ENCODE measurements at regions not wholly inside any gene's neighbourhood (a gene's known extent, or its start where the extent isn't known, plus 50 kb on each side); places are given as distances from the start of the nearest gene placed in this dataset.

DNA sequence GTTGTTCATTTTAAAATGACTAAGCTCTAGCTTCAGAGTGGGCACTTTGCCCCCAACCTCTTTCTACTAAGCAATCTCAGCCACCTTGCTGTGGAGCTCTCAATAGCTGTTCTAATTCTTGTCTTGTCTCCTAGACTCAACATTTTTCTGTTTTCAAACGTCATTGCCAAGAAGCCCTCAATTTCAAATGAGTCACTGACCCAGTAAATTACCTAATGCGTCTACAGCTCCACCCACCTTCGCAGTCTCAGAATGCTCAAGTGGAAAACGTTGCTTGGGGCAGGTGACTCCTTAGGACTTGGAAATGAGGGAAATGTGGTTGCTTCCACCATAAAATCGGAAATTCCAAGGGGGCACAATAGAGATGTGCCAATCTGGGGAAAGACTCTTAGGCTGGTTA lies 59.0 kb downstream of the ING2 start:
- CTCF ChIA-PET = no interaction called here
- Histone ChIP-seq H2AFZ (ENCODE audit: low read length) (no peak overlapping the region), H3K9me3 (ENCODE audit: low read length) (no peaks in the 10 kb centered on the region), H3K4me1 (ENCODE audit: insufficient read depth, low read length) (no peaks in the 10 kb centered on the region), H3K36me3 (ENCODE audit: low read depth, low read length) (no peaks in the 10 kb centered on the region), H3K27ac (ENCODE audit: low read length) (no peak overlapping the region), H3F3A (ENCODE audit: low read length, unreplicated experiment) (no peaks in the 10 kb centered on the region), H3K9ac (ENCODE audit: low read length) (no peak overlapping the region), H3K4me3 (ENCODE audit: low read length) (no peak overlapping the region), H3K79me2 (ENCODE audit: low read length) (no peaks in the 10 kb centered on the region), H3K9me2 (replicated peaks; ENCODE audit: low read length) (no peaks in the 10 kb centered on the region), H3K27me3 (ENCODE audit: low read length) (no peaks in the 10 kb centered on the region), H3K4me2 (ENCODE audit: low read length) (no peak overlapping the region), H4K20me1 (ENCODE audit: low read length) (no peaks in the 10 kb centered on the region)
- no TSS peak for BruUV-seq (replicated peaks)
- POLR2A ChIA-PET (ENCODE audit: unreplicated experiment) = no interaction called here
- TF ChIP-seq EZH2 (IDR thresholded peaks at IDR 0.05; ENCODE audit: low read length, unreplicated experiment) = no peak
- TF ChIP-seq EZH2phosphoT487 (IDR thresholded peaks at IDR 0.05; ENCODE audit: borderline replicate concordance, low read length) = no peak
- TF ChIP-seq, protein P1, sequence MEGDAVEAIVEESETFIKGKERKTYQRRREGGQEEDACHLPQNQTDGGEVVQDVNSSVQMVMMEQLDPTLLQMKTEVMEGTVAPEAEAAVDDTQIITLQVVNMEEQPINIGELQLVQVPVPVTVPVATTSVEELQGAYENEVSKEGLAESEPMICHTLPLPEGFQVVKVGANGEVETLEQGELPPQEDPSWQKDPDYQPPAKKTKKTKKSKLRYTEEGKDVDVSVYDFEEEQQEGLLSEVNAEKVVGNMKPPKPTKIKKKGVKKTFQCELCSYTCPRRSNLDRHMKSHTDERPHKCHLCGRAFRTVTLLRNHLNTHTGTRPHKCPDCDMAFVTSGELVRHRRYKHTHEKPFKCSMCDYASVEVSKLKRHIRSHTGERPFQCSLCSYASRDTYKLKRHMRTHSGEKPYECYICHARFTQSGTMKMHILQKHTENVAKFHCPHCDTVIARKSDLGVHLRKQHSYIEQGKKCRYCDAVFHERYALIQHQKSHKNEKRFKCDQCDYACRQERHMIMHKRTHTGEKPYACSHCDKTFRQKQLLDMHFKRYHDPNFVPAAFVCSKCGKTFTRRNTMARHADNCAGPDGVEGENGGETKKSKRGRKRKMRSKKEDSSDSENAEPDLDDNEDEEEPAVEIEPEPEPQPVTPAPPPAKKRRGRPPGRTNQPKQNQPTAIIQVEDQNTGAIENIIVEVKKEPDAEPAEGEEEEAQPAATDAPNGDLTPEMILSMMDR (conservative IDR thresholded peaks at IDR 0.05; ENCODE audit: low read depth, low read length) = no peak
- intact Hi-C loops (cut with micrococcal nuclease) = no loop called here
- DNase-seq (peak; percentile 42), ATAC-seq (peak; percentile 48; the same call in 1 of the 2 replicates)

DNA sequence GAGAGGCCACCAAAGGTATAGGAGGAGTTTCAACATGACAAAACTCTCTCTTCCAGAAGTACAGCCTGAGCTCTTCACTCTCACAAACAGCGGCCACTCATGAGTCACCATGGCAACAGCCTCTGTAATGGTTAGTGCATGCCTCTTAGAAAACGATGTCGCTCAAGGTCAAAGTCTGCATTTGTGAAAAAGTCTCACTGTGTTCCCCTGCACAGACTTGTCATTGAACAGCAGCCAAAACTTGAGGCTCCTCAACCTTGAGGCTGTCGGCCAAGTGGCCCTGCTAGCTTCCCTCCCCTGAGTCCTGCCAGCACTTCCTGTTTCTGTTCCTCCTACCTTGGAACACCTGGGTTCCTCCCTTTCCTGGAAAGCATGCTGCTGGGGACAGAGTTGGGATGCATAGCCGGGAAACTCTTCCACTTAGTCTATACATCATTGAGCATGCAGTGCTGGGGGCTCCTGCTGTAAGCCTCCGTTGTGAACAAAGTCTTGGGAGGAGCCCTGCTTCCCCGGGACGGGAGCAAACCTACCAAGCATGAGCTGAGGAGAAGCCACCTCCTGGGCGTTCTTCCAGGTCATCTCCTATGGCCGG lies 66.6 kb downstream of the ING2 start:
- no peaks in the 10 kb centered on the region for H3K36me3 ChIP-seq (ENCODE audit: low read depth, low read length)
- no peak overlapping the region for H2AFZ ChIP-seq (ENCODE audit: low read length)
- intact Hi-C loops (cut with micrococcal nuclease) = no loop called here
- POLR2A ChIA-PET (ENCODE audit: unreplicated experiment) = no interaction called here
- H4K20me1 ChIP-seq (ENCODE audit: low read length) = no peaks in the 10 kb centered on the region
- CTCF ChIA-PET = no interaction called here
- no peak overlapping the region for H3K27ac ChIP-seq (ENCODE audit: low read length)
- no peak overlapping the region for H3K9ac ChIP-seq (ENCODE audit: low read length)
- no peak overlapping the region for H3K4me3 ChIP-seq (ENCODE audit: low read length)
- peaks cover 9% of the 10 kb centered on the region; the same call in 1 of the 2 replicates for H3K27me3 ChIP-seq (ENCODE audit: low read length)
- TF ChIP-seq, protein P1 (conservative IDR thresholded peaks at IDR 0.05; ENCODE audit: low read depth, low read length) = no peak
- TF ChIP-seq EZH2 (IDR thresholded peaks at IDR 0.05; ENCODE audit: low read length, unreplicated experiment) (no peak), EZH2phosphoT487 (IDR thresholded peaks at IDR 0.05; ENCODE audit: borderline replicate concordance, low read length) (no peak)
- H3K79me2 ChIP-seq (ENCODE audit: low read length) = no peaks in the 10 kb centered on the region
- H3K4me2 ChIP-seq (ENCODE audit: low read length) = no peak overlapping the region
- H3F3A ChIP-seq (ENCODE audit: low read length, unreplicated experiment) = no peaks in the 10 kb centered on the region
- peak; percentile 22; the same call in 1 of the 2 replicates for ATAC-seq
- no peaks in the 10 kb centered on the region for H3K9me3 ChIP-seq (ENCODE audit: low read length)
- H3K9me2 ChIP-seq (replicated peaks; ENCODE audit: low read length) = no peaks in the 10 kb centered on the region
- peak; percentile 15 for DNase-seq
- H3K4me1 ChIP-seq (ENCODE audit: insufficient read depth, low read length) = no peaks in the 10 kb centered on the region
- no TSS peak for BruUV-seq (replicated peaks)

DNA sequence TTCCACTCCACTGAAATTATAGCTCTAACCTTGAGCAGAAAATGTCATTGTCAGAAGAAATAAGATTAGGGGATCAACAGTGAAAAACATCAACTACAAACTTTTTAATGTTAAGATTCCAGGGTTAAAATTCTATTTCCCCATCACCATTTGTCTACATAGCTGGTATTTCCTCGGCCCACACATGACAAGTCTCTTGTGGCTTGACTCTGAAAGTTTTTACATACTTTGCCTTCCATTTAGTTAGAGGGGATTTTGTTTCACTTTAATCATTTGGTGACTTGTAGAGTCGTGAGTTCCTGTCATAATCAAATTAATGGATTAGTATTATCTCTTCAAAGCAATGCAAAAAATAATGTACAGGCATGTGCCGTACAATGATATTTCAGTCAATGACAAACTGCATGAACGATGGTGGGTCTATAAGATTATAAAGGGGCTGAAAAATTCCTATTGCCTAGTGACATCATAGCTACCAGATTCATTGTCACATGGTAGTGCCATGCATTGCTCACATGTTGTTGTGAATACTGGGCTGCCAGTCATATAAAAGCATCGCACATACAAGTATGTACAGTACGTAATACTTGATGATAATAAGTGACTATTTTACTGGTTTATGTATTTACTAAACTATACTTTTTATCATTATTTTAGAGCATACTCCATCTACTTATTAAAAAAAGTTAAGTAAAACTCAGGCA lies 72.0 kb downstream of the ING2 start:
- ATAC-seq (no peak), DNase-seq (no peak)
- Histone ChIP-seq H3K4me1 (ENCODE audit: insufficient read depth, low read length) (no peaks in the 10 kb centered on the region), H3K4me3 (ENCODE audit: low read length) (no peak overlapping the region), H3K36me3 (ENCODE audit: low read depth, low read length) (no peaks in the 10 kb centered on the region), H3K79me2 (ENCODE audit: low read length) (no peaks in the 10 kb centered on the region), H3K4me2 (ENCODE audit: low read length) (no peak overlapping the region), H3K9ac (ENCODE audit: low read length) (no peak overlapping the region), H3K9me2 (replicated peaks; ENCODE audit: low read length) (no peaks in the 10 kb centered on the region), H3K27me3 (ENCODE audit: low read length) (no peaks in the 10 kb centered on the region), H4K20me1 (ENCODE audit: low read length) (no peaks in the 10 kb centered on the region), H3F3A (ENCODE audit: low read length, unreplicated experiment) (no peaks in the 10 kb centered on the region), H3K27ac (ENCODE audit: low read length) (no peak overlapping the region), H2AFZ (ENCODE audit: low read length) (no peak overlapping the region), H3K9me3 (ENCODE audit: low read length) (no peaks in the 10 kb centered on the region)
- intact Hi-C loops (cut with micrococcal nuclease) = no loop called here
- BruUV-seq (replicated peaks) = no TSS peak
- POLR2A ChIA-PET (ENCODE audit: unreplicated experiment) = no interaction called here
- CTCF ChIA-PET = no interaction called here
- no peak for TF ChIP-seq EZH2 (IDR thresholded peaks at IDR 0.05; ENCODE audit: low read length, unreplicated experiment)
- TF ChIP-seq, protein P1 (conservative IDR thresholded peaks at IDR 0.05; ENCODE audit: low read depth, low read length) = no peak
- no peak for TF ChIP-seq EZH2phosphoT487 (IDR thresholded peaks at IDR 0.05; ENCODE audit: borderline replicate concordance, low read length)

All from PC-3 (cell line).